Transverse colon (tissue), 4 donors: ENCODE measurements at regions not wholly inside any gene's neighbourhood (a gene's known extent, or its start where the extent isn't known, plus 50 kb on each side); places are given as distances from the start of the nearest gene placed in this dataset.

Experiments used
- DNase-seq: peaks from one replicate; pipeline ENCODE4 v3.0.0-alpha.2; 2019
- H3K27ac ChIP-seq, 4 donors: fragments of 200-600 bp; sonication (generic); 2 replicates each; pipeline ENCODE4 v1.5.1; 2016 to 2018; ENCODE audit warnings: inconsistent platforms in 4 of 4
- H3K27me3 ChIP-seq: fragments of 200-600 bp; sonication (generic); 2 replicates; pipeline ENCODE4 v1.5.1; 2017; ENCODE audit warnings: inconsistent platforms
- H3K36me3 ChIP-seq, 4 donors: fragments of 200-600 bp; sonication (generic); 2 replicates each; pipeline ENCODE4 v1.5.1; 2017 to 2019; ENCODE audit warnings: inconsistent platforms in 4 of 4
- H3K4me1 ChIP-seq, 4 donors: fragments of 200-600 bp; sonication (generic); 2 replicates each; pipeline ENCODE4 v1.5.1; 2017 to 2020; ENCODE audit warnings: inconsistent platforms in 4 of 4
- H3K4me3 ChIP-seq, 4 donors: fragments of 200-600 bp; sonication (generic); 1 replicate in 1 of 4; 2 replicates in 3 of 4; pipeline versions ENCODE4 v1.5.1 to v1.6.1; 2017 to 2019; ENCODE audit warnings: inconsistent platforms in 4 of 4
- H3K9me3 ChIP-seq, 2 donors: fragments of 200-600 bp; sonication (generic); 2 replicates each; pipeline ENCODE4 v1.5.1; 2017 to 2019; ENCODE audit warnings: inconsistent platforms in 2 of 2
- CTCF ChIP-seq, 5 experiments: fragments of 200-600 bp in 3 of 5; fragments of 450-650 bp in 2 of 5; sonication (generic) in 3 of 5; IDR thresholded peaks; 1 replicate in 2 of 5; 2 replicates in 3 of 5; pipeline ENCODE4 v1.5.1; 2016 to 2017; ENCODE audit warnings: antibody characterized with exemption in 5 of 5, inconsistent platforms in 3 of 5, mild to moderate bottlenecking in 2 of 5, moderate library complexity in 1 of 5
- EP300 ChIP-seq: sonication (generic); formaldehyde crosslinking; IDR thresholded peaks from one replicate; pipeline ENCODE4 v1.6.1; 2017; ENCODE audit warnings: antibody characterized with exemption, low read depth
- POLR2A ChIP-seq: fragments of 450-650 bp; IDR thresholded peaks from one replicate; pipeline ENCODE4 v1.6.1; 2016; ENCODE audit warnings: antibody characterized with exemption, mild to moderate bottlenecking, moderate library complexity
- POLR2AphosphoS5 ChIP-seq, 3 donors: sonication (generic); formaldehyde crosslinking; IDR thresholded peaks; one replicate each; pipeline ENCODE4 v1.6.1; 2016; ENCODE audit warnings: antibody characterized with exemption in 3 of 3
- WGBS, 2 donors: methylation state at CpG; one replicate each; pipeline ENCODE4 v1.1.5; 2018; ENCODE audit warnings: low coverage in 1 of 2; 5-methylcytosine and 5-hydroxymethylcytosine counted together
- in situ Hi-C, 4 donors: fragments of 200-750 bp; cut with MboI; loops; one replicate each; pipeline versions ENCODE4 v1.15.0 to v1.15.1; 2017; ENCODE audit warnings: low sequenced_read_pairs in 3 of 4, low pct_ligation_motif_present in 1 of 4, low pct_unique_long_range_greater_than_20kb in 1 of 4
- intact Hi-C: fragments of 100-400 bp; cut with DNase I; formaldehyde crosslinking; loops from one replicate; pipeline ENCODE4 v1.15.1; 2023; ENCODE audit warnings: low total_unique reads

DNA sequence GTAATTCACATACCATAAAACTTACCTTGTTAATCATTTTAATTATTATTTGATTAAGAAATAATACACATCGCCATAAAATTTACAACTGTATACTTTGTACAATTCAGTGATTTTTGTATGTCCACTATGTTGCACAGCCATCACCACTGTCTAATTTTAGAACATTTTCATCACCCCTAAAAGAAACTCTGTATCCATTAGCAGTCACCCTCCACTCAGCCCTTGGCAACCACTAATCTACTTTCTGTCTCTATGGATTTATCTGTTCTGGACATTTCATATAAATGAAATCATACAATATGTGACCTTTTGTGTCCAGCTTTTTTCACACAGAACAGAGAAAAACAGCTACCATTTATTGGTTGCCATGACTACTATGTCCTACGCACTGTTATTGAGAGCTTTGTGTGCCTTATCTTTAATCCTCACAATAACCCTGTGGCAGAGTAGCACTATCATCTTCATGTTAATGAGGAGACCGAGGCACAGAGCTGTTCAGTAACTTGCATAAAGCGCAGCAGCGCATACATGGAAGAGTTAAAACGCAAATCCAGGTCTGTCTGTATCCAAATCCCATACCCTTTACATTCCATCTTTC, 64.6 kb upstream of the PAGE1 start:
- TF ChIP-seq EP300 (no peak), POLR2AphosphoS5 (IDR thresholded peaks at IDR 0.05) (no peak), CTCF (IDR thresholded peaks at IDR 0.05) (no peak), POLR2A (no peak)
- in situ Hi-C loops = no loop called here
- intact Hi-C loops = no loop called here
- H3K27ac ChIP-seq = no peak overlapping the region
- no peaks in the 10 kb centered on the region for H3K36me3 ChIP-seq
- H3K4me1 ChIP-seq = no peaks in the 10 kb centered on the region
- 73 to 90% methylated on average over 2 to 6 of the region's 6 CpGs for WGBS, 2 donors
- DNase-seq = no peak
- H3K27me3 ChIP-seq = no peaks in the 10 kb centered on the region
- no peaks in the 10 kb centered on the region for H3K9me3 ChIP-seq
- no peak overlapping the region for H3K4me3 ChIP-seq

- TF ChIP-seq POLR2AphosphoS5 (IDR thresholded peaks at IDR 0.05) (no peak), EP300 (no peak), CTCF (IDR thresholded peaks at IDR 0.05) (no peak), POLR2A (no peak)
- Histone ChIP-seq H3K9me3 (no peaks in the 10 kb centered on the region), H3K4me3 (no peak overlapping the region), H3K36me3 (no peaks in the 10 kb centered on the region), H3K27ac (no peak overlapping the region), H3K4me1 (no peaks in the 10 kb centered on the region), H3K27me3 (no peaks in the 10 kb centered on the region)
- in situ Hi-C loops = no loop called here
- intact Hi-C loops = no loop called here
- WGBS, 2 donors = 30% methylated on average over 2 of the region's 2 CpGs; no CpG with 5 or more reads in 1 of the 2 donors
- DNase-seq = no peak
Measured at GRCh38 chrX:49756692-49757091, 60.9 kb upstream of the PAGE1 start.

- no peaks in the 10 kb centered on the region for H3K9me3 ChIP-seq
- peak; percentile 14 for DNase-seq
- no peaks in the 10 kb centered on the region for H3K4me1 ChIP-seq
- no peak overlapping the region for H3K27ac ChIP-seq
- TF ChIP-seq CTCF (IDR thresholded peaks at IDR 0.05) (peak; percentile 32 to 58 (median 56)), POLR2AphosphoS5 (IDR thresholded peaks at IDR 0.05) (no peak), EP300 (no peak), POLR2A (no peak)
- H3K27me3 ChIP-seq = no peaks in the 10 kb centered on the region
- H3K36me3 ChIP-seq = no peaks in the 10 kb centered on the region
- no peak overlapping the region for H3K4me3 ChIP-seq
- 22% methylated on average over 6 of the region's 6 CpGs; no CpG with 5 or more reads in 1 of the 2 donors for WGBS, 2 donors
- in situ Hi-C loops = no loop called here
- intact Hi-C loops = no loop called here
Measured at GRCh38 chrX:49754233-49754857, 58.6 kb upstream of the PAGE1 start.

DNA sequence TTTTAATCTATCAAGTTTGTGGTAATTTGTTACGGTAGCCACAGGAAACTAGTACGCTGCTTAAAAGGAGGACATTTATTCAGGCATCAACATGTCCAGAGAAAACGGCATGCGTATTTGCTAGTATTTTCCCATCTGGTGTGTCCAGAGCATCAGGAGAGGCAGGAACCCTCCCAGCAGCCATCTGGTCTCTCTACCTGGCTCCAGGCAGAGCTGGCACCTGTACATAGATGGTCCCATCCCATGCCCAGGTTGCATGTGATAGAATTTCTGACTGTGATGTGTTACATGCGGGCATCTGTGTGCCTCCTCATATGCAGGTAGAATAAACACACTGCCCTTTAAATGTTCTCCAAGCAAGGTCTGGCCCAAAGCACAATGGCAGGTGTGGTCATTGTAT, 57.9 kb upstream of the PAGE1 start:
- 86% methylated on average over 5 of the region's 5 CpGs; no CpG with 5 or more reads in 1 of the 2 donors for WGBS, 2 donors
- H3K4me1 ChIP-seq = no peaks in the 10 kb centered on the region
- no peak for DNase-seq
- TF ChIP-seq POLR2A = no peak
- TF ChIP-seq POLR2AphosphoS5 (IDR thresholded peaks at IDR 0.05) = no peak
- TF ChIP-seq EP300 = no peak
- TF ChIP-seq CTCF (IDR thresholded peaks at IDR 0.05) = no peak
- no peak overlapping the region for H3K27ac ChIP-seq
- in situ Hi-C loops = no loop called here
- H3K27me3 ChIP-seq = no peaks in the 10 kb centered on the region
- H3K9me3 ChIP-seq = no peaks in the 10 kb centered on the region
- no peak overlapping the region for H3K4me3 ChIP-seq
- intact Hi-C loops = no loop called here
- no peaks in the 10 kb centered on the region for H3K36me3 ChIP-seq
